Gastrocnemius medialis (tissue), 4 donors: ENCODE measurements at regions not wholly inside any gene's neighbourhood (a gene's known extent, or its start where the extent isn't known, plus 50 kb on each side); places are given as distances from the start of the nearest gene placed in this dataset.

ENCODE experiments used
- CTCF ChIP-seq, 5 experiments: fragments of 450-650 bp in 3 of 5; fragments of 200-600 bp in 2 of 5; sonication (generic) in 2 of 5; IDR thresholded peaks in 4 of 5; conservative IDR thresholded peaks in 1 of 5; 1 replicate in 4 of 5; 2 replicates in 1 of 5; pipeline ENCODE4 v1.5.1; 2016 to 2019; ENCODE audit warnings: antibody characterized with exemption in 5 of 5, mild to moderate bottlenecking in 3 of 5, moderate library complexity in 3 of 5
- POLR2A ChIP-seq, 2 donors: fragments of 450-650 bp; IDR thresholded peaks; one replicate each; pipeline ENCODE4 v1.6.1; 2017; ENCODE audit warnings: antibody characterized with exemption in 2 of 2, mild to moderate bottlenecking in 2 of 2, moderate library complexity in 2 of 2

- TF ChIP-seq CTCF (IDR thresholded peaks at IDR 0.05 in 4 of 5, conservative IDR thresholded peaks at IDR 0.05 in 1 of 5) (no peak), POLR2A (IDR thresholded peaks at IDR 0.05) (no peak)
Observed at GRCh38 chr1:37277366-37277765, 197.0 kb upstream of the ZC3H12A start.
